Keratinocyte (primary cell): ENCODE measurements at regions not wholly inside any gene's neighbourhood (a gene's known extent, or its start where the extent isn't known, plus 50 kb on each side); places are given as distances from the start of the nearest gene placed in this dataset.

Experiments used
- DNase-seq: peaks from one replicate; pipeline ENCODE4 v3.0.0-alpha.2; 2011; ENCODE audit warnings: low read depth, missing footprints, low spot score
- FAIRE-seq: peaks from 2 replicates; lab custom pipeline; 2011; peaks lifted over from hg19 to GRCh38; lab: Jason Lieb, UNC
- H2AFZ ChIP-seq: 2 replicates; pipeline ENCODE4 v1.6.0; 2012; ENCODE audit warnings: low read length, control low read depth, inconsistent platforms; ENCODE audit not compliant: control insufficient read depth
- H3K27ac ChIP-seq: 2 replicates; pipeline ENCODE4 v1.5.1; 2011; ENCODE audit warnings: low read length; ENCODE audit not compliant: control insufficient read depth, insufficient read depth
- H3K27me3 ChIP-seq: 3 replicates; pipeline ENCODE4 v1.6.0; 2011; ENCODE audit warnings: low read length; ENCODE audit not compliant: control insufficient read depth, insufficient read depth; ENCODE audit errors: extremely low read depth
- H3K36me3 ChIP-seq, 2 experiments: 2 replicates in 1 of 2; 3 replicates in 1 of 2; pipeline ENCODE4 v1.5.1; 2011; ENCODE audit warnings: low read length in 2 of 2, mild to moderate bottlenecking in 1 of 2; ENCODE audit not compliant: control insufficient read depth in 2 of 2, insufficient read depth in 2 of 2; ENCODE audit errors: extremely low read depth in 1 of 2
- H3K4me1 ChIP-seq: 3 replicates; pipeline ENCODE4 v1.5.1; 2011; ENCODE audit warnings: low read length; ENCODE audit not compliant: control insufficient read depth, insufficient read depth; ENCODE audit errors: extremely low read depth
- H3K4me2 ChIP-seq: 3 replicates; pipeline ENCODE4 v1.6.0; 2011; ENCODE audit warnings: low read depth, low read length; ENCODE audit not compliant: control insufficient read depth, insufficient read depth; ENCODE audit errors: extremely low read depth
- H3K4me3 ChIP-seq, 3 experiments: fragments of 200-600 bp in 1 of 3; sonication (generic) in 1 of 3; 2 replicates in 2 of 3; 3 replicates in 1 of 3; pipeline ENCODE4 v1.5.1; 2011 to 2016; ENCODE audit warnings: low read length in 3 of 3, mild to moderate bottlenecking in 3 of 3, control low read depth in 2 of 3, inconsistent platforms in 1 of 3, low read depth in 1 of 3, mixed read lengths in 1 of 3, mixed run types in 1 of 3, moderate library complexity in 1 of 3; ENCODE audit not compliant: control insufficient read depth in 2 of 3, insufficient read depth in 2 of 3; ENCODE audit errors: extremely low read depth in 1 of 3
- H3K79me2 ChIP-seq: 2 replicates; pipeline ENCODE4 v1.6.0; 2012; ENCODE audit warnings: low read length; ENCODE audit not compliant: control insufficient read depth, insufficient read depth
- H3K9ac ChIP-seq: 3 replicates; pipeline ENCODE4 v1.6.0; 2011; ENCODE audit warnings: low read length; ENCODE audit not compliant: control insufficient read depth, insufficient read depth; ENCODE audit errors: extremely low read depth
- H3K9me1 ChIP-seq: 3 replicates; pipeline ENCODE4 v1.6.0; 2011; ENCODE audit warnings: low read length; ENCODE audit not compliant: control insufficient read depth, insufficient read depth; ENCODE audit errors: extremely low read depth
- H3K9me3 ChIP-seq: 2 replicates; pipeline ENCODE4 v1.5.1; 2012; ENCODE audit warnings: low read depth, low read length; ENCODE audit not compliant: control insufficient read depth
- H4K20me1 ChIP-seq: 3 replicates; pipeline ENCODE4 v1.6.0; 2011; ENCODE audit warnings: low read length; ENCODE audit not compliant: control insufficient read depth, insufficient read depth; ENCODE audit errors: extremely low read depth
- CTCF ChIP-seq, 3 experiments: IDR thresholded peaks in 1 of 3; conservative IDR thresholded peaks in 1 of 3; optimal IDR thresholded peaks in 1 of 3; 2 replicates in 2 of 3; 3 replicates in 1 of 3; pipeline versions ENCODE3 to v1.5.1; 2011; ENCODE audit warnings: low read length in 3 of 3, mild to moderate bottlenecking in 3 of 3, moderate library complexity in 2 of 3, control low read depth in 1 of 3, inconsistent platforms in 1 of 3; ENCODE audit not compliant: insufficient read depth in 2 of 3; ENCODE audit errors: extremely low read depth in 1 of 3
- EZH2 ChIP-seq: IDR thresholded peaks from one replicate; pipeline ENCODE4 v1.6.1; 2012; ENCODE audit warnings: inconsistent platforms, mild to moderate bottlenecking, low read length, moderate library complexity
- dilution Hi-C: fragments of 300-500 bp; cut with MboI; formaldehyde crosslinking; loops from one replicate; pipeline ENCODE4 v1.7.0; 2020; ENCODE audit warnings: low sequenced_read_pairs; ENCODE audit not compliant: extremely low pct_ligation_motif_present

GRCh38 chr13:30140973-30141372 lies 166.4 kb downstream of the KATNAL1 start:
- no peak for FAIRE-seq
- no peak overlapping the region for H3K27ac ChIP-seq
- no peak overlapping the region for H3K9ac ChIP-seq
- no peak overlapping the region for H3K4me2 ChIP-seq
- H3K9me1 ChIP-seq: no peaks in the 10 kb centered on the region
- no peaks in the 10 kb centered on the region for H4K20me1 ChIP-seq
- H3K4me1 ChIP-seq: peaks cover 22% of the 10 kb centered on the region
- H3K9me3 ChIP-seq: no peaks in the 10 kb centered on the region
- dilution Hi-C loops: no loop called here
- H3K36me3 ChIP-seq: no peaks in the 10 kb centered on the region
- no peak for TF ChIP-seq EZH2
- H3K27me3 ChIP-seq: no peaks in the 10 kb centered on the region
- DNase-seq: no peak
- no peak overlapping the region for H3K4me3 ChIP-seq
- no peaks in the 10 kb centered on the region for H3K79me2 ChIP-seq
- no peak overlapping the region for H2AFZ ChIP-seq

GRCh38 chr13:30138511-30138910 lies 168.8 kb downstream of the KATNAL1 start:
- Histone ChIP-seq H3K4me1 (peaks cover 19% of the 10 kb centered on the region), H3K4me3 (no peak overlapping the region), H3K9me1 (no peaks in the 10 kb centered on the region), H3K9me3 (no peaks in the 10 kb centered on the region), H3K27me3 (no peaks in the 10 kb centered on the region), H3K9ac (no peak overlapping the region), H3K79me2 (no peaks in the 10 kb centered on the region), H3K27ac (no peak overlapping the region), H3K36me3 (no peaks in the 10 kb centered on the region), H4K20me1 (no peaks in the 10 kb centered on the region), H3K4me2 (no peak overlapping the region), H2AFZ (no peak overlapping the region)
- FAIRE-seq (no peak), DNase-seq (no peak)
- TF ChIP-seq EZH2 (no peak), CTCF (optimal IDR thresholded peaks at IDR 0.05 in 1 of 3, IDR thresholded peaks at IDR 0.05 in 1 of 3, conservative IDR thresholded peaks at IDR 0.05 in 1 of 3; ENCODE audit: extremely low read depth in 1 of 3, insufficient read depth in 2 of 3, low read length in 3 of 3) (no peak)
- dilution Hi-C loops: no loop called here

- H3K36me3 ChIP-seq: no peaks in the 10 kb centered on the region
- no peaks in the 10 kb centered on the region for H3K27me3 ChIP-seq
- H3K79me2 ChIP-seq: no peaks in the 10 kb centered on the region
- no peak overlapping the region for H2AFZ ChIP-seq
- H3K4me3 ChIP-seq: no peak overlapping the region
- H3K9me3 ChIP-seq: no peaks in the 10 kb centered on the region
- H3K4me1 ChIP-seq: no peaks in the 10 kb centered on the region
- no peak overlapping the region for H3K9ac ChIP-seq
- FAIRE-seq (no peak), DNase-seq (no peak)
- no peaks in the 10 kb centered on the region for H3K9me1 ChIP-seq
- H3K27ac ChIP-seq: no peak overlapping the region
- dilution Hi-C loops: no loop called here
- H4K20me1 ChIP-seq: no peaks in the 10 kb centered on the region
- no peak overlapping the region for H3K4me2 ChIP-seq
- TF ChIP-seq CTCF (optimal IDR thresholded peaks at IDR 0.05 in 1 of 3, IDR thresholded peaks at IDR 0.05 in 1 of 3, conservative IDR thresholded peaks at IDR 0.05 in 1 of 3; ENCODE audit: extremely low read depth in 1 of 3, insufficient read depth in 2 of 3, low read length in 3 of 3) (no peak), EZH2 (no peak)
These were observed 171.5 kb downstream of the KATNAL1 start for GRCh38 chr13:30135868-30136267.
